GM18511 (cell line): ENCODE measurements at regions not wholly inside any gene's neighbourhood (a gene's known extent, or its start where the extent isn't known, plus 50 kb on each side); places are given as distances from the start of the nearest gene placed in this dataset.
"Not testable (repeated sequence)": the region's sequence is repeated elsewhere in the genome, so short reads cannot be mapped to it uniquely, and the experiment has no call there.

Source experiments
- ATAC-seq: cut with Tn5 transposase; IDR thresholded peaks from one replicate; pipeline ENCODE4 v1.9.1; 2021; ENCODE audit warnings: mild to moderate bottlenecking, moderate library complexity; ENCODE audit not compliant: unreplicated experiment

DNA sequence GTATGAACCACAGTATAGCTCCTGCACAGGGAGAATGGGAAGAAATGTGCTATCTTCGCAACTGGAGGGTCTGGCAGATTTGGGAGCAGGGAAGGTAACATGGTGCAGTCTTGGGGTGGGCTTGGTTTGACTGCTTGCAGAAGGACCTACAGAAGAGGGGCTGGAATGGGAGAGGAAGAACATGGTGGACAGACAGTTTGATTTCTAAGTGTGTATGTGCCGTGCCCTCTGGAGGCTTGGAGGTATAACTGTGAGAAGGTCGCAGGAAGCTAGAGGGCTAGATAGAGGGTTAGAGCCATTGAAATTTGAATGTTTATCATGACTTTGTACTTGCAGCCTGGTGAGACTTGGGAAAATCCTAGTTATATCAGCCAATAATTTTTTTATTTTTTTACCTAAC, 169.2 kb downstream of the SQOR start:
- ATAC-seq: no peak

DNA sequence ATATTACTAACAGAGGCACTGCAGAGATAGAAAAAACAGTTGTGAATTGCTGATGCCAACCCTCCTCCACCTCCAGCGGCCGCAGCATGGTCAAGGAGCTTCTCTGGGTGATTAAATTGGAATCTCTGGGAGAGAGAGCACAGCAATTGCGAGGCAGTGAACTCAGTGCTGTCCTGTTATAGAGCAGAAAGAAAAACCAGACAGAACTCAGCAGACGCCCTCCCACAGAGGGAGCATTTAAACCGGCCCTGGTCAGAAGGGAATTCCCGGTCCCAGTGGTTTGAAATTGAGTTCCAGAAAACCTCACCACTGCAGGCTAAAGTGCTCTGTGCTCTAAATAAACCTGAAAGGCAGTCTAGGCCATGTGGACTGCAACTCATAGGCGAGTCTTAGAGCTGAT, 175.4 kb downstream of the SQOR start:
- ATAC-seq: no peak

- ATAC-seq: no peak
Observed at GRCh38 chr15:45812200-45812599, 177.4 kb downstream of the SQOR start.

DNA sequence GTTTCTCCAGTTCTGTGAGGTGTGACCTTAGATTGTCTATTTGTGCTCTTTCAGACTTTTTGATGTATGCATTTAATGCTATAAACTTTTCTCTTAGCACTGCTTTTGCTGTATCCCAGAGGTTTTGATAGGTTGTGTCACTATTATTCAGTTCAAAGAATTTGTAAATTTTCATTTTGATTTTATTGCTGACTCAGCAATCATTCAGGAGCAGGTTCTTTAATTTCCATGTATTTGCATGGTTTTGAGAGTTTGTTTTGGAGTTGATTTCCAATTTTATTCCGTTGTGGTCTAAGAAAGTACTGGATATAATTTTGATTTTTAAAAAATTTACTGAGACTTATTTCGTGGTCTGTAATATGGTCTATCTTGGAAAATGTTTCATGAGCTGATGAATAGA, 182.7 kb downstream of the SQOR start:
- ATAC-seq: not testable (repeated sequence)

DNA sequence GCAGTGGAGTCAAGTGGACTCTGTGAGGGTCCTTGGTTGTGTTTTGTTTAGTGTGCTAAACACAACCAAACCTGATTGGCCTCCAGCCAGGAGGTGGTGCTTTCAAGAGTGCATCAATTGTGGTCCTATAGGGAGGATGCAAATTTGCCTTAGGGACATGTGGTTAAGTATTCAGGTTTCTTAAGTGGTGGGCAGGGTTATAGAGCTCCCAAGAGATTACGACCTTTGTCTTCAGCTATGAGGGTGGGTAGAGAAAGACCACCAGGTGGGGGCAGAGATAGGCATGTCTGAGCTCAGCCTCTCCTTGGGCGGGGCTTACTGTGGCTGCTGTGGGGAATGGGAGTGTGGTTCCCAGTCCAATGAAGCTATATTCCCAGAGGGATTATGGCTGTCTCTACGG, 186.6 kb downstream of the SQOR start:
- no peak for ATAC-seq

DNA sequence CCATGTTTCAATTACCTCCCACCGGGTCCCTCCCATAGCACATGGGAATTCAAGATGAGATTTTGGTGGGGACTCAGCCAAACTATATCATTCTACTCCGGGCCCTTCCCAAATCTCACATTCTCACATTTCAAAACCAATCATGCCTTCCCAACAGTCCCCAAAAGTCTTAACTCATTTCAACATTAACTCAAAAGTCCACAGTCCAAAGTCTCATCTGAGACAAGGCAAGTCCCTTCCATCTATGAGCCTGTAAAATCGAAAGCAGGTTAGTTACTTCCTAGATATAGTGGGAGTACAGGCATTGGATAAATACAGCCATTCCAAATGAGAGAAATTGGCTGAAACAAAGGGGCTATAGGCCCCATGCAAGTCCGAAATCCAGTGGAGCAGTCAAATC, 188.1 kb downstream of the SQOR start:
- not testable (repeated sequence) for ATAC-seq

GRCh38 chr15:45827275-45827674, 192.4 kb downstream of the SQOR start:
- ATAC-seq: no peak

DNA sequence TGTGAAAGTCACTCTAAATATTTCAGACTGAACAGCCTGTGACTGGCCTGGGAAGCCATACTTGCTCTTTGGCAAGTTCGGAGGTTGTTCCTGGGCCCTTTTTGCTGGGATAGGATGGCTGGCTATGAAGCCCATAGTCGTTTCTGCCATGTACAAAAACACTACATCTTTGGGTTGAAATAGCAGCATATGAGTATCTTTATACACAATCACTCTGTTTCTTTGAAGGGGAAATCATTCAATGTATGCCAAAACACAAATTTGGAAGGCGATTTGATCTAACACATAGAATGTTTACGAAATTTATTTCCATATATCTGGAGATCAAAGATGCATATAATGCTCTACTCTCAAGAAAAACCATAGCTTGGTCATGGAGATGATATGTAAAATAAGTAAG, 192.9 kb downstream of the SQOR start:
- ATAC-seq: no peak

- no peak for ATAC-seq
Observed at GRCh38 chr15:45829336-45830153, 194.7 kb downstream of the SQOR start.

GRCh38 chr15:45831787-45832186, 197.0 kb downstream of the SQOR start:
- no peak for ATAC-seq

DNA sequence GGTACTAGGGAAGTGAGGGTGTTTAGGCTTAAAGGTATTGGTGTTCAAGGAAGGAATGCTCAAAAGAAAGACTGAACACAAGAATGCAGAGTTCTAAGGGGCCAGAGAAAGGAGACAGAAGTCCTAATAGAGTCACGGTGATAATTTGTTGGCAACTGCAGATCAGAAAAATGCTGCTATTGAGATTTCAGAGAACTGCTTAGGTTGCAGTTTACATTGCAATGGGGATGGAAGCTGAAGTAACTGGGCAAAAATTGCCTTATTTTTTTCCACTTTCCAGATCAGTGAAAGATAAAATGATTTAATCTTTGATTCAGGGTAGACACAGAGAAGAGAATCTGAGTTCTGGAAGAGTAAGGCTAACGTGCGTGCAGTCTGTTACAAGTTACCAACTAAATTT, 199.8 kb downstream of the SQOR start:
- no peak for ATAC-seq

DNA sequence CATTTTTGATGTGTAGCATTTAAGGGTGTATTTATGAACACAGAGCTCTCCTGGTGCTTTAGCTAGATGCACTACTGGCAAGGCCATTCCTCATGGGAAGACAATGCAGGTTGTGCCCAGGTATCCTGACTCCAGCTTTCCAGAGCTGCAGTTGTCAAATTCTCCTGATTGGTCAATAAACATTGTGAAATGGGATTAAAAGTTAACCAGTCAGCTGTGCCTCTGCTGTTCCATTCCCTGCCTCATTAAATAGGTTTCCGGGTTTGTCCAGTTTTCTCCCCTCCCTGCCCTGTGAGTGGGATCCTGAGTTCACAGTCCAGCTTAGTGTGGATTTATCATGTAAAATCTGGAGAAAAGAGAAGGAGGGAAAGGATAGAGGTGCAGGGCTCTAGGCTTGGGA, 207.3 kb downstream of the SQOR start:
- ATAC-seq: no peak

DNA sequence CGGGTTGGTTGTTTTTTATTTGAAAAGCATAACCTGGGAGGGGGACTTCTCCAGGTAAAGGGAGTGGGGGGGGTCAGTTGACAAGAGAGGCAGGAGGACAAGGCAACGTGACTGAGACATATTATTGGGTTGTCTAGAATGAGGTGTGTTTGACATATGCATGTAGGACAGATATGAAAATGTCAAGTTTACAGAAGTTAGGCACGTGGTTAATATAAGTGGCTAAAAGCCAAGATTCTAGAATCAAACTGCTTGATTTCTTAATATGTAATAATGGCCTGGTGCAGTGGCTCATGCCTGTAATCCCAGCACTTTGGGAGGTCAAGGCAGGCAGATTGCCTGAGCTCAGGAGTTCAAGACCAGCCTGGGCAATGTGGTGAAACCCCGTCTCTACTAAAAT, 212.8 kb downstream of the SQOR start:
- no peak for ATAC-seq

GRCh38 chr15:45849136-45849535, 214.3 kb downstream of the SQOR start:
- ATAC-seq: no peak

GRCh38 chr15:45854455-45855202, 219.8 kb downstream of the SQOR start:
- ATAC-seq: no peak

DNA sequence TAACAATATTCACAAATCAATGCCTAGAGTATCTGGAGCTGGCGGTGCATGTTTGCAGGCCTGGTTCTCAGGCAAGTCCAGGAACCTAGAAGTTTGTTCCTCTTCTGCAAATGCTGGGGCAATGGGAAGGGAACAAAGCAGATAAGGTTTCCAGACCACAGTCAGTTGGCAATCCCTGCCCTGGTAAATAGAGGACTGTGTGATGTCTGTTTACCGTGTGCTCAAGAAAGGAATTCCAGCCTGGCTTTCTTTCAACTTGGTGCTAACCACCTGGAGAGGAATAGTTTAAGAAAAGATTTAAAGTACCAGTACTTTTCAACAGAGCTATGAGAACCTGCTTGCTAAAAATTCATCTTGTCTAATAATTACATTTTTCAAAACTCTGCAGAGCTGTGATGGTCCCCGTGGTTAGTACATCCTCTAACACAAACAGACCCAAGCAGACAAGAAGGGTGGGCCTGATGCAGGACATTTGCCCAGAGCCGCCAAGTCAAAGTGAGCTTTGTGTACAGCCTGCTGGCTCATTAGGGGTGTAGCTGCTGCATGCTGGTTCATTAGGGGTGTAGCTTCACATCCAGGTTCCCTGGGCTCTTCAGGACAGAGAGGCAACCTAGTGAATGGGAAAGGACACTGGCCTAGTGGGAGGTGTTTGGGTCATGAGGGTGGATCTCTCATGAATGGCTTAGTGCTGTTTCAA, 220.5 kb downstream of the SQOR start:
- ATAC-seq: no peak

- no peak for ATAC-seq
Observed at GRCh38 chr15:45855907-45856579, 221.2 kb downstream of the SQOR start.

- no peak for ATAC-seq
Observed at GRCh38 chr15:45857291-45857690, 222.5 kb downstream of the SQOR start.

DNA sequence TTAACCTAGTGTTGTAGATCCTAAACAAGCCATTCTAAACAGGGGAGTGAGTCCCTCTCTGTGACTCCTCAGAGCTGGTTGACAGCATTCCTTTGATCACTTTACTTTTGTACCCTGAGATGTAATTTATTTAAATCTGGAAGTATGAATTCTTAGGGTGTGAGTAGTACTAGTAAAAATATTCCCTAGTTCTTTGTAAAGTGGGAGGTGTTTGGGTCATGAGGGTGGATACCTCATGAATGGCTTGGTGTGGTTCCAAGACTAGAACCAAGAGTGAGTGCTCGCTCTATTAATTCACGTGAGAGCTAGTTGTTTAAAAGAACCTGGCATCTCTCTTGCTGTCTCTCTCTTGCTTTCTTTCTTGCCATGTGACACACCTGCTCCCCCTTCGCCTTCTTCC, 223.7 kb downstream of the SQOR start:
- no peak for ATAC-seq

DNA sequence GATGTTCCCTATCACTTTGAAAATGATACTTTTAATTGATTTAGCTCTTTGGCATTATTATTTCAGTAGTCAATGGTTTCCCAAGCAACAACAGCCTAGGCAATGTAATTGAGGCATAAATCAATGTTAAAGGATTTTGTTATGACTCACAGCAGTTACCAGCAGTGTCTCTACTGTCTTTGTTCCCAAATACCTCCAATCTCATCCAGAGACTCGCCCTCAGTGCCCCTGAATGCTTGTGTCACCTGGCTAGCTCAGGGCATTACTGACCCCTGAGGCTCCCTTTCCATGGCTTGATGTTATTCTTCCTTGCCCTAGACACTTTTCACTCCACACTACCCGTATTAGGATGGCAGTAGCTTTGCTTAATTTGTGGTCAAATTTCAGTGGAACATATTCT, 227.2 kb downstream of the SQOR start:
- no peak for ATAC-seq

GRCh38 chr15:45863881-45864580, 229.2 kb downstream of the SQOR start:
- no peak for ATAC-seq
